CD4-positive, CD25-positive, alpha-beta regulatory T cell (primary cell): ENCODE measurements at regions not wholly inside any gene's neighbourhood (a gene's known extent, or its start where the extent isn't known, plus 50 kb on each side); places are given as distances from the start of the nearest gene placed in this dataset.

Experiments used
- ATAC-seq, 2 donors: fragments of 150-1000 bp; cut with Tn5 transposase; one replicate each; pipeline ENCODE4 v1.10.0; 2021; ENCODE audit warnings: low read depth in 2 of 2, moderate number of reproducible peaks in 2 of 2, moderate library complexity in 1 of 2
- DNase-seq, 3 donors: peaks; one replicate each; pipeline versions ENCODE4 v3.0.0 to v3.0.0-alpha.2; 2012 to 2022; ENCODE audit warnings: mixed read lengths in 1 of 3
- H3K27ac ChIP-seq: one replicate; pipeline ENCODE4 v1.7.0; 2013; ENCODE audit warnings: mild to moderate bottlenecking, low read length; ENCODE audit not compliant: insufficient read depth, poor library complexity, severe bottlenecking
- H3K27me3 ChIP-seq: one replicate; pipeline ENCODE4 v1.7.0; 2013; ENCODE audit warnings: low read length; ENCODE audit not compliant: control insufficient read depth, insufficient read depth
- H3K36me3 ChIP-seq: one replicate; pipeline ENCODE4 v1.7.0; 2013; ENCODE audit warnings: mild to moderate bottlenecking, low read length, moderate library complexity; ENCODE audit not compliant: control insufficient read depth, insufficient read depth
- H3K4me1 ChIP-seq: 2 replicates; pipeline ENCODE4 v1.7.0; 2013; ENCODE audit warnings: mild to moderate bottlenecking, low read length; ENCODE audit not compliant: insufficient read depth, control insufficient read depth, poor library complexity, severe bottlenecking
- H3K4me3 ChIP-seq: one replicate; pipeline ENCODE4 v1.7.0; 2013; ENCODE audit warnings: low read depth, mild to moderate bottlenecking, low read length, moderate library complexity
- H3K9me3 ChIP-seq, 2 experiments: 1 replicate in 1 of 2; 2 replicates in 1 of 2; pipeline ENCODE4 v1.7.0; 2013; ENCODE audit warnings: low read length in 2 of 2, mild to moderate bottlenecking in 1 of 2, moderate library complexity in 1 of 2; ENCODE audit not compliant: control insufficient read depth in 2 of 2
- H3K27ac Mint-ChIP-seq, 3 donors: one replicate each; pipeline ENCODE4 v1.8.0; 2020 to 2022; ENCODE audit warnings: mild to moderate bottlenecking in 3 of 3, mixed read lengths in 3 of 3, moderate library complexity in 2 of 3
- H3K27me3 Mint-ChIP-seq: one replicate; pipeline ENCODE4 v1.8.0; 2022; ENCODE audit warnings: mild to moderate bottlenecking, mixed read lengths
- H3K36me3 Mint-ChIP-seq: one replicate; pipeline ENCODE4 v1.8.0; 2020; ENCODE audit warnings: mixed read lengths
- H3K4me1 Mint-ChIP-seq, 4 donors: one replicate each; pipeline ENCODE4 v1.8.0; 2020 to 2022; ENCODE audit warnings: mixed read lengths in 4 of 4, mild to moderate bottlenecking in 1 of 4
- H3K4me3 Mint-ChIP-seq, 4 donors: one replicate each; pipeline ENCODE4 v1.8.0; 2020 to 2022; ENCODE audit warnings: mild to moderate bottlenecking in 4 of 4, mixed read lengths in 4 of 4, moderate library complexity in 3 of 4
- H3K9me3 Mint-ChIP-seq, 7 donors: one replicate each; pipeline ENCODE4 v1.8.0; 2020 to 2022; ENCODE audit warnings: mixed read lengths in 7 of 7, mild to moderate bottlenecking in 3 of 7, moderate library complexity in 2 of 7

- H3K27me3 ChIP-seq: no peaks in the 10 kb centered on the region
- peak overlapping the region; percentile 85 for H3K27ac ChIP-seq
- Mint-ChIP-seq H3K27ac (no peak overlapping the region), H3K27me3 (no peaks in the 10 kb centered on the region), H3K9me3 (peaks cover 0 to 1% (median 0%) of the 10 kb centered on the region in 7 donors), H3K36me3 (peaks cover 10% of the 10 kb centered on the region), H3K4me1 (peaks cover 20 to 62% (median 35%) of the 10 kb centered on the region in 4 donors), H3K4me3 (no peak overlapping the region)
- DNase-seq (peak in 1 of 3 donors; percentile 27), ATAC-seq (peak; percentile 19 to 26)
- no peaks in the 10 kb centered on the region for H3K9me3 ChIP-seq
- H3K4me3 ChIP-seq: peak overlapping the region; percentile 67
- peaks cover 73% of the 10 kb centered on the region for H3K4me1 ChIP-seq
- peaks cover 42% of the 10 kb centered on the region for H3K36me3 ChIP-seq
Observed at GRCh38 chr7:130982651-130983050, 248.6 kb upstream of the KLF14 start.

GRCh38 chr7:130985361-130985760 is 251.4 kb upstream of the KLF14 start:
- no peak for DNase-seq
- Histone ChIP-seq H3K4me3 (peak overlapping the region; percentile 46), H3K9me3 (no peaks in the 10 kb centered on the region), H3K27me3 (no peaks in the 10 kb centered on the region), H3K4me1 (peaks cover 84% of the 10 kb centered on the region), H3K27ac (peak overlapping the region; percentile 85), H3K36me3 (peaks cover 43% of the 10 kb centered on the region)
- peak in 1 of 2 donors; percentile 16 for ATAC-seq
- Mint-ChIP-seq H3K4me1 (peaks cover 22 to 62% (median 44%) of the 10 kb centered on the region in 4 donors), H3K4me3 (peak overlapping the region; percentile 37 to 77 (median 63)), H3K36me3 (peaks cover 13% of the 10 kb centered on the region), H3K9me3 (no peaks in the 10 kb centered on the region), H3K27ac (peak overlapping the region; percentile 66 to 93 (median 90)), H3K27me3 (no peaks in the 10 kb centered on the region)

- no peaks in the 10 kb centered on the region for H3K27me3 ChIP-seq
- peaks cover 90% of the 10 kb centered on the region for H3K4me1 ChIP-seq
- ATAC-seq (peak in 1 of 2 donors; percentile 32), DNase-seq (peak in 1 of 3 donors; percentile 46)
- Mint-ChIP-seq H3K9me3 (no peaks in the 10 kb centered on the region), H3K27ac (peak overlapping the region; percentile 90 to 97 (median 93)), H3K27me3 (no peaks in the 10 kb centered on the region), H3K4me1 (peaks cover 31 to 72% (median 53%) of the 10 kb centered on the region in 4 donors), H3K4me3 (peak overlapping the region; percentile 37 to 78 (median 61)), H3K36me3 (peaks cover 13% of the 10 kb centered on the region)
- H3K9me3 ChIP-seq: no peaks in the 10 kb centered on the region
- H3K27ac ChIP-seq: peak overlapping the region; percentile 85
- peaks cover 41% of the 10 kb centered on the region for H3K36me3 ChIP-seq
- peak overlapping the region; percentile 46 for H3K4me3 ChIP-seq
Observed at GRCh38 chr7:130986261-130986690, 252.3 kb upstream of the KLF14 start.

GRCh38 chr7:130987092-130987491 is 253.1 kb upstream of the KLF14 start:
- H3K4me1 Mint-ChIP-seq: peaks cover 40 to 80% (median 56%) of the 10 kb centered on the region in 4 donors
- Histone ChIP-seq H3K27ac (peak overlapping the region; percentile 85), H3K27me3 (no peaks in the 10 kb centered on the region), H3K4me3 (peak overlapping the region; percentile 4), H3K4me1 (peaks cover 93% of the 10 kb centered on the region), H3K36me3 (peaks cover 38% of the 10 kb centered on the region), H3K9me3 (no peaks in the 10 kb centered on the region)
- DNase-seq (no peak), ATAC-seq (no peak)
- no peaks in the 10 kb centered on the region for H3K27me3 Mint-ChIP-seq
- peak overlapping the region in 2 of 4 donors; percentile 48 to 53 for H3K4me3 Mint-ChIP-seq
- H3K9me3 Mint-ChIP-seq: no peaks in the 10 kb centered on the region
- peak overlapping the region; percentile 90 to 97 (median 93) for H3K27ac Mint-ChIP-seq
- peaks cover 15% of the 10 kb centered on the region for H3K36me3 Mint-ChIP-seq

DNA sequence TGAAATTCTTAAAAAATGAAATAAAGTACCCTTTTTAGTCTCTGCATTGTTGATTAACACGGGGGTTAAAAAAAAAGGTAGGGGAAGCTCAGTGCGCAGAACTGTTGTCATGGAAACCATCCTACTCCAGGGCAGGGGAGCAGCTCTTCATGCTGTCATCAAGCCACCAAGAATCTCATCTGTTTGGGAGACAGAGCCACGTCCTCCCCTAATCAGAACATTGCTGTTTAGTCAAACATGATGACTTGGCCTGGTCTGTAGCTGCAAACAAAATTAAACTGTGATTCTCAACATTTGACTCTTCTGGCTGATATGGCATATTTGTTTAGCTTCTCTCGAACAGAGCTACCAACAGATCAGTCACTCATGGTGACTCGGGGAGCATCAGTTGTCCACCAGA is 254.4 kb upstream of the KLF14 start:
- H3K36me3 Mint-ChIP-seq: peaks cover 16% of the 10 kb centered on the region
- ATAC-seq: peak; percentile 9 to 42
- peak overlapping the region; percentile 55 to 82 (median 66) for H3K4me3 Mint-ChIP-seq
- no peaks in the 10 kb centered on the region for H3K27me3 Mint-ChIP-seq
- H3K9me3 Mint-ChIP-seq: no peaks in the 10 kb centered on the region
- Histone ChIP-seq H3K4me1 (peaks cover 93% of the 10 kb centered on the region), H3K36me3 (peaks cover 37% of the 10 kb centered on the region), H3K27ac (peak overlapping the region; percentile 85), H3K4me3 (peak overlapping the region; percentile 43), H3K9me3 (no peaks in the 10 kb centered on the region), H3K27me3 (no peaks in the 10 kb centered on the region)
- peak overlapping the region; percentile 80 to 96 (median 91) for H3K27ac Mint-ChIP-seq
- peak in 2 of 3 donors; percentile 46 to 50 for DNase-seq
- peaks cover 43 to 92% (median 56%) of the 10 kb centered on the region in 4 donors for H3K4me1 Mint-ChIP-seq

DNA sequence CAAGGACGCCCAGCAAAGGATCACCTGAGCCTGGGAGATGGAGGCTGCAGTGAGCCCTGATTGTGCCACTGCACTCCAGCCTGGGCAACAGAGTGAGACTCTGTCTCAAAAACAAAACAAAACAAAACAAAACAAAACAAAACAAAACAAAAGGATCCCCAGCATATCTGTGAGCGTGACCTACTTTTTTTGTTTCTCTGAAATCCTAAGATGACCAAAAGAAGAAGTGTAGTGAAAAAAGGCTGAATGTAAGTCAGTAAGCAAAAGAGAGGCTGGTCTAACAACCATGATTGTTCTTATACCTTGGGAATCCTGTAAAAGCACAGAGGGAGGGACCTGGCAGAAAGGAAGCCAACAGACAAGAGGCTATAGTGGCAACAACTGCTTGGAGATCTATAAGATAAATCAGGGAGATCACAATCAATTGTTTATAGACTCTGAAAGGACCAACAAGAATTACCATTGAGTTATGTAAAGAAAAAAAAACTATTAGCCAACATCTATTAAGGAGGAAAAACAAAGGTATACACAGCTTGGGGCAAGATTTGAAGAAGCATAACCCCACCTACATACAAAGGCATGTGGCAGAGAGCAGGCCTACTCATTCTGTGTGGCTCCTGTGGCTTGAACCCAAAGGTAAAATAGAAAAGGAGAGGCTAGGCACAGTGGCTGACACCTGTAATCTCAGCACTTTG is 255.2 kb upstream of the KLF14 start:
- Histone ChIP-seq H3K36me3 (peaks cover 33% of the 10 kb centered on the region), H3K4me1 (peaks cover 93% of the 10 kb centered on the region), H3K4me3 (peak overlapping the region; percentile 43), H3K27me3 (no peaks in the 10 kb centered on the region), H3K27ac (peak overlapping the region; percentile 85), H3K9me3 (no peaks in the 10 kb centered on the region)
- ATAC-seq (no peak), DNase-seq (no peak)
- peaks cover 21% of the 10 kb centered on the region for H3K36me3 Mint-ChIP-seq
- H3K27ac Mint-ChIP-seq: peak overlapping the region; percentile 80 to 96 (median 91)
- H3K9me3 Mint-ChIP-seq: no peaks in the 10 kb centered on the region
- peaks cover 48 to 95% (median 58%) of the 10 kb centered on the region in 4 donors for H3K4me1 Mint-ChIP-seq
- peak overlapping the region; percentile 37 to 82 (median 66) for H3K4me3 Mint-ChIP-seq
- no peaks in the 10 kb centered on the region for H3K27me3 Mint-ChIP-seq

- peak; percentile 41 to 66 (median 49) for DNase-seq
- Mint-ChIP-seq H3K27ac (peak overlapping the region; percentile 44 to 96 (median 82)), H3K36me3 (peaks cover 21% of the 10 kb centered on the region), H3K4me3 (peak overlapping the region; percentile 44 to 74 (median 54)), H3K9me3 (no peaks in the 10 kb centered on the region), H3K4me1 (peaks cover 57 to 97% (median 65%) of the 10 kb centered on the region in 4 donors), H3K27me3 (no peaks in the 10 kb centered on the region)
- H3K9me3 ChIP-seq: no peaks in the 10 kb centered on the region
- ATAC-seq: peak; percentile 70 to 75
- peaks cover 29% of the 10 kb centered on the region for H3K36me3 ChIP-seq
- H3K4me1 ChIP-seq: peaks cover 93% of the 10 kb centered on the region
- H3K4me3 ChIP-seq: peak overlapping the region; percentile 77
- peak overlapping the region; percentile 85 for H3K27ac ChIP-seq
- H3K27me3 ChIP-seq: no peaks in the 10 kb centered on the region
Observed at GRCh38 chr7:130990178-130990832, 256.3 kb upstream of the KLF14 start.
